CD4-positive, alpha-beta T cell treated with Interleukin-21 for 1 hour (primary cell): ENCODE measurements at regions not wholly inside any gene's neighbourhood (a gene's known extent, or its start where the extent isn't known, plus 50 kb on each side); places are given as distances from the start of the nearest gene placed in this dataset.

Source experiments
- DNase-seq: peaks from one replicate; pipeline ENCODE4 v3.0.0-alpha.2; 2020

DNA sequence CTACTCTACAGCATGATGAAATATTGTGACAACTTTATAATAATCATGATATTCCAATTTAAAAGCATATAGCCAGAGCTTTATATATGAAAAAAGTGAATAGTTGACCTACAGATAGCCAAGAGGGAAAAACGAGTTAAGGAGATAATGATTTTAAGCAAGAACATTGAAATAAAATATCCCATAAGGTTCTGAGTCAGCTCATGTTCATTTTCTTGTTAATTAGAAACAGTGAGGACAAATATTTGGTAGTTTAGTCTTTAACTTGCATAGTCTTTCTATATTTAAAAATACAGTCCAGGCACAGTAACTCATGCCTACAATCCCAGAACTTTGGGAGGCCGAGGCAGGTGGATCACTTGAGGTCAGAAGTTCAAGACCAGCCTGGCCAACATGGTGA, 55.8 kb upstream of the CDH6 start:
- DNase-seq, result no peak

DNA sequence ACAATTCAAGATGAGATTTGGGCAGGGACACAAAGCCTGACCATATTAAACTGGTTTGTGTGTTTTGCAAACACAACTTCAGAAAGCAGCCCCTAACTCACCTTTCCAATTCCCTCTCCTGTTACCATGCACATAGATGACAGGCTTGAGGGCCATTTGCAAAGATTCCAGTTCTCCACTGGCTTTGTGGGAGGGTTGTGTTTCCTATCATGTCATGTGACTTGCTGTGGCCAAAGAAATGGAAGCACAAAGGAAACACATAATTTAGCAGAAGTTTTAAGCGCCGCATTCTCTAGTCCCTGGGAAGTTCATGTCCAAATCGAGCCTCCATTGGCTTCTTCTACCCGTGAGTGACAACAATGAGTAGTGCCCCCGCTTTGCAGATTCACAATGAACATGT, 57.9 kb upstream of the CDH6 start:
- DNase-seq, result no peak

DNA sequence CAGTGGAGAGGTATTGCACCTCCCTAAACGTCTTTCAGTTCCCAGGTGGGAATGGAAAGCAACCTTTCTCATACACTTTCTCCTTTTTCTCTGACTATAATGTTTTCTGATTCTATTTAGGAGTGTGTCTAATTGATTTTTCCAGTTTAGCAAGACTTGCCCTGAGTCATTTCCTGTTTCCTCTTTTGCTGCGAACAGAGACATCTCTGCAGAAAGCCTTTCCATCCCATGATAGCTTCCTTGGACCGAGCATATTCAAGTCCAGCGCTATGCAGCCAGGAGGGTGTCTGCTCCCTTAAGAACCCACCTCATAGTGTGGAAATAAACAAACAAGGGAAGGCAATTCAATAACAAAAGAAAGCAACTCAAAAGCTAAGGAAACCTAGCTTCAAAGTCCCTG, 60.0 kb upstream of the CDH6 start:
- no peak for DNase-seq

DNA sequence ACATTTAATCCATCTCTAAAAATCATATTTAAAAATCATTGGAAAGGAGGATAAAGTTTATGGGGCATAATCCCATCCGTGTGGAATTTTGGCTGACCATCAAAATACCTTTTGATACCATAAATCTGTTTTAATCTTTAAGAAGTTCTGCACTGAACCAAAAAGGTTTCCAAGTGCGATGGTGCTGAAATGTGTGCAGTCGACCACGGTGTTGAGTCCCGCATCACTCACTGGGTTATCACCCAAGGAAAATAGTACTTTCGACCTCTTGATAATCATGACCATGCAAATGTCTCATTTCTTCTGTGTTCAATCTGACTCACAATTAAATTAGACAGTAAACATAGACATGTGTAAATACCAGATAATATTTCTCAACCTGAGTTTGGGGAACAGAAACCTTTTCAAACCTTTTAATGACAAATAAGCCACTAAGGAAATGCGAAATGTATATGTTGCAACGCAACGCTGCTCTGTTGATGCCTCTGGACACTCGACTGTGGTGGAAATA, 62.0 kb upstream of the CDH6 start:
- no peak for DNase-seq

DNA sequence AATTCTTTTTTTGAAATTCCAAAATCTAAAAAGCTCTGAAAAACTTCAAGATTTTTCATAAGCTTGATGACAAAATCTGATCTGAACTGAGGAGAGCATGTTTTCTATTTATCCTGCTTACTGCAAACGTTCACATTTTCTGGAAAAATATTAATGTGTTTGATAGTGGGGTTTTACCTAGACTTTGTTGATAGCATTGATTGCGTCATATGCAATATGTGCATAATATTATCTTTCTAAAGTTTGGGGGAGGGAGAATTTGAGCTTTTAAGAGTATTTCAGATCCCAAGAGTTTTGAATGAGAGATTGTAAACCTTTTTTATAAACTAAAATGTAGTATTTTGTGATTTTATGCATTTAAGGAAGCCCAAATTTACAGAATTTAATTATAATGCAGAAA, 62.8 kb upstream of the CDH6 start:
- no peak for DNase-seq

DNA sequence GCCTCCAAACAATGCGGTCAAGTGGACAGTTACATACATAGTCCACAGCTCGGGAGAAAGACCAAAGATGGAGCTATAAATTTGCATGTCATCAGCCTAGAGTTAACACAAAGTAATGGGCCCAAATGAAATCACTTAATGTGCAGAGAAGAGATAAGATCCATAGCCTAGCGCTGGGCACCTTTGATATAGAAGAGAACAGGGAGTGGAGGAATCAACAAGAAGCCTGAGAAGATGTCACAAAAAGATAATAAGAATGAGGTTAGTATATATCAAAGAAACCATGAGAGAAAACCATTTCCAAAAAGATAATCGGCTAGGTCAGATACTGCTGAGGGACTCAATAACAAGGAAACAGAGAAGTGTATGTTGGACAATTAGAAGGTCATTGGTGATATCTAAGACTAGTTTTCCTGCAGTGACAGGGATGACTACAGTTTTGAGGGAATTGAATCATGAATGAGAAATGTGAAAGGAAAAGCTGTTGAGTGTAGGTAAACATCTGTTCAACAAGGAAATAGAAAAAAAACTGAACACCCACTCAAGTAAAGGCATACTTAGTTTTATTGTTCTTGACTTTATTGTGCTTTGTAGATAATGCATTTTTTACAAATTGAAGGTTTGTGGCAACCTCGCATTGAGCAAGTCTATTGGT, 68.7 kb upstream of the CDH6 start:
- no peak for DNase-seq

DNA sequence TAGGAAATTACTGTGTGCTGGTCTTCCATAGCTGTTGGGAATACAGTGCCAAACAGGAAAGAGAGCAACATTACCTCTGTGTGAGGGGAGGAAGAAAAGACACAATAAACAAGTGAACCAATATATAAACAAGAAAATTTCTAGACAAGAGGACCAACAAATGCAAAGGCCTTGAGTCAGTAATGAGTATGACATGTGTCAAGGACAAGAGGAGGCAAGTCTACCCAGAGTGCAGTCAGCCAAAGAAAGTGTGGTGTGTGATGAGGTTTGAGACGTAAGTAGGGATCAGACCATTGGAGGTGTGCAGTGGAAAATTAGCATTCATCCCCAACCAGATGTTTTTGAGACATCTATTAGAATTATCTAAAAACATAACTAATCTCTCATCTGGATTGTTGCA, 69.5 kb upstream of the CDH6 start:
- no peak for DNase-seq

DNA sequence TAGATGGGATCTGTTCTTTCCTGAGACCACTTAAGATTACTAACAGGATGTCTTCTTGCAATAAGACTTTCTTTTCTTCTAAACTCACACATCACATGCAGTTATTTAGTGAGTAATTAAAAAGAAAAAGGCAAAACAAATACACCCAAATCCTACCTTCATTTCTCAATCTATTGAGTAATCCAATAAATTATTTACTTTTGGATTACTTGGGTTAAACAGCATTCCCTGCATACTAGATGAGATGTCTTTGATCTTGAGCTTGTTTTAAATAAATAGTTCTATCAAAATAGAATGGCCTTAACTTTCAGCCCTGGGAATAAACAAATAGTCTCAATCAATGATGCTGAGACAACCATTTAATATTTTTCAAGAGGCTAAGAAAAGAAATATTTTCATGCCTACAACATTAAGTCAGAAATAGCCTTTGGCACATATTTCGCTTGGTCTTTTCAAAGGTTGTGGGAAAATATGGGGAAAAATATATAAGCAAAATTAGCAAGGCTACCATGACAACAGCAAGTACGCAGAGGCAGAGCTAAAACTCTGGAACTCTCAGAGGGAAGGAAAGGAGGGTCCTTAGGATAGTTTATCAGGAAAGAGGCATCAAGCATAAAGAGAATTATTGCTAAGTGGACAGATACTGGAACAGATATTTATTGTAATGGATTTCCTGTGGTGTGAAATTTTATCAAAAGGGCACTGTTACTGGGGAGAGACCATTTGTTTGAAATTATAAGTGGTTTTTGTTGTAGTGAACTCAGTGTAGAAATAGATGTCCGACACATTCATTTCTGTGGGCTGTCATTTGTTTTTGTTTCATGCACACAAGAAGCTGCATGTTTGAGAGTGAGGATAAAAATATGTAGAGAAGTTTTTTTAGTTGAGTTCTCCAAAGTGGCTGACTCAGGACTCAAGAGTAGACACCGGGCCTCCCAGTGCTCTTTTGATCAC, 70.2 kb upstream of the CDH6 start:
- no peak for DNase-seq

DNA sequence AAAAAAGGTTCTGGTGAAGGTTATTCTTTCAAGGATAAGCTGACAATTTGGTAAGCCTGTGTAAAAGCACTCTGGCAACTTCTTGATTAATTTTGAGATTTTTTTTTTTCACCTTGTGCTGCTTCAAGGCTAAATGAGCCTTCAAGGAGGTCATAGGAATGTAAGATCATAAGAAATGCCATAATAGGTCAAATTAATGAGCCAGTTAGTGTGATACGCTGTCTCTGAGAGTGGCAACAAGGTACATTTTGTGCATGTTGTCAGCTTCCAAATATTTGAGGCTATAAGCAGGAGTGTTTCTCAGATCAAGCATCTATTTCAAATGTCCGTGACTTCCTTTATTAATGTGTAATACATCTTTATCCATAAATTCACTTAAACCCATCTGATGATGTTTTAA, 72.3 kb upstream of the CDH6 start:
- DNase-seq, result no peak

DNA sequence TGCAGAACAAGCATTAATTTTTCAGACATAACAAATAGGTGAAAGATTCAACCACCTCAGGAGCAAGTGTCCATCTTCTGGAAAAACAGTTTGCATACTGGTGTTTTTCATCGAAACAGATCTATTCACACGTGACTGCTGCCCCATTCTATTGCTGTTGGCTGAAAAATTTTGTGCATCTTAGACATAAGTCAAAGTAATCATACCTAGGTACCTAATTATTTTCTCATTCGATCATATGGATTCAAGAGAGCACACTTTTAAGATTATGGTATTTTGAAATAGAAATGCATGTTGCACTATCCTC, 72.9 kb upstream of the CDH6 start:
- no peak for DNase-seq

DNA sequence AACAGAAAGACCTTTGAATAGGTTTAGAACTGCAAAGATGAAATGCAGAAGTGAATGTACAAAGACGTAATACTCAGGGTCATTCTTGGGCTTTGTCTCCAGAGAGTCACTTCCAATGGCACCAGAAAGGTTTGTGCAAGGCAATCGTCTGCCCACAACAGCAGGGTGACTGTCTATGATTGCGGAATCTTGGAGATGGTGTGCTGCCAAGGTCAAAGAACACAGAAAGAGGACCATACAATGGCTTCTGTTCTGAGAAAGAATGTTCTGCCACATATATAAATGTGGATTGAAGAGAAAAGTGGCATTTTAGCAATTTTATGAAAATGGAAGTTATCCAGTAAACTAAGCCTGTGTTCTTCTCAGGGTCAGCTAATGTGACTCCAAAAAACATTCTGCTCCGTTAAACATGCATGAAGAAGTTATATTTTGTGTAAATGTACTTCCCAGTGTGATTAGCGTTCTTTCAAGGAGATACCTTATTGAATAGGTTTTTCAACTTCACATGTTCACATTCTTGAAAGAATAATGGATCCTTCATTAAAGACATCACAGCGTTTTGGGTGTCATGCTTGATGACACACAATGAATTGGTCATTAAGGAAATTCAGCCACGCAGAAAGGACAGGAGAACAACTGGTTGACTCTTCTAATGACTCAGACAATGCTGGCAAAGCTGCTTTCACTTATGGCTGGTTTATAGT, 73.4 kb upstream of the CDH6 start:
- DNase-seq, result no peak

DNA sequence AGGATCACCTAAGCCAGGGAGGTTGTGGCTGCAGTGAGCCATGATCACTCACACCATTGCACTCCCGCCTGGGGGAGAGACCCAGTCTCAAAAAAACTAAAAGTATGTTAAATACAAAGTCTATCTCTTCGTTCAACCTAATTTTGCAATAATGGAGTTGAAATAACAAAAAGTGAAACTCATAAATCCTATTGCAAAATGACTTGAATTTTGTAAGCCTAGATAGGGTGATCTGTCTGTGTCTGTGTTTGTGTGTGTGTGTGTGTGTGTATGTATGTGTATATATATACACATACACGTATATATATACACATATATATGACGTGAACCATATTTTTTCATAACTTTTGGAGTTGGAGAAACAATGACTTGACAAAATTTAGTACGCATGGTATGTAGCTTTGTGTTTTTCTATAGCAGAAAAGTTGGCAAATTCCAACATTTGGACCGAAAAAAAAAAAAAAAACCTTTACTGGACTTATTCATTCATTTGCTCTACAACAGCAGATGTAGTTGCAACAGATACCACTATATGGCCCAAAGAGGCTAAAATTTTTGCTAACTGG, 76.9 kb upstream of the CDH6 start:
- no peak for DNase-seq

DNA sequence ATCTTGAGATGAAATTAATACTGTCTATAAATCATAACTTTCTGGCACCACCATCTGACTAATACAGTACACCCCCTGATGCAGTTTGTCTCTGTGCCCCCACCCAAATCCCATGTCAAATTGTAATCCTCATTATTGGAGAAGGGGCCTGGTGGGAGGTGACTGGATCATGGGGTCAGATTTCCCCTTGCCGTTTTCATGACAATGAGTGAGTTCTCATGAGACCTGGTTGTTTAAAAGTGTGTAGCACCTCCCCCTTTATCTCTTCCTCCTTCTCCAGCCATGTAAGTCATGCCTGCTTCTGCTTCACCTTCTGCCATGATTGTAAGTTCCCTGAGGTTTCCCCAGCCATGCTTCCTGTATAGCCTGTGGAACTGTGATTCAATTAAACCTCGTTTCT, 78.7 kb upstream of the CDH6 start:
- no peak for DNase-seq

DNA sequence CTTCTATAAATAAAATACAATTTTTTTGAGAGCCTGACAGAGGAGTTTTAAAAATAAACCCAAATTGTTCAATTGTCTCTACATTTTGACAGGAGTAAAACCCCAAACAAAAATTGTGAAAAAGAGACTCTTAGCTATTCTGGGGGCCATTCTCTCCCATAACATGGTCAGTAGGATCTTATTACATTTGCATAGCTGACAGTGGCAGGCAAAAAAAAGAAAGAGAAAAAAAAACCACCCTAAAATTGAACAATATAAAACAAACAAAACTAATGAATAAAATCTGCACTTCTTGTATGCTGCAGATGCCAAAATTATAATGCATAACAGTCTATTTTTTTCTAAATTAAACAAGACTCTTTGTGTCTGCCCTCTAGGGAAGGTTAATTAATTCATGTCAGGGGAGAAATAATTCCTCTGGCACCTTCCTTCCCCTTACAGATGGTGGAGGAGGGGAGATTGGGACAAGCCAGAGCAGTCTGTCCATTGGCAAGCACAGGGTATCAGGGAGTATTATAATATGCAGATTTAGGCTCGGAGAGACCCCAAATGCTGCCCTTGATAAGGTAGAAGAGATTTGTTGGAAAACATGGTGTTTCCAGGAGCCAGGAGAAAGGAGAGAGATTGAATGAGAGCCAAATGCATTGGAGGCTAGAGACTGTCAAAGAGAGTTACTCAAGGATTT, 79.7 kb upstream of the CDH6 start:
- no peak for DNase-seq

DNA sequence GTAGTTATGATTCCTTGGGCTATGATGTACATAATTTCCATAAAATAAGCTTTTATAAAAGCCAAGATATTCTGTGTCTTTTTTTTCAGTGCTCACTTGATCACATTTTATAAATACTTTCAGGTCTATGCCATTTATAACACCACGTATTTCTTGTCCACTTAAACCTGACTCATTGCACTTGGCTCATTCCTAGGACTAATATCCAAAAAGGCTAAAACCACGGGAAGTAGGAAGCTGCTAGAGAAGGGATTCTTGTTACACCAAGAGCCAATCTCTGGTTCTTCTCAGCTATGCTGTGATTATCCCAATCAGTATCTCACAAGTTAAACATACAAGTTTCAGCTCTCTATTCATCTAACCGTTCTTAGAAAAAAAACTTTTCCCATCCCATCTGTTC, 80.4 kb upstream of the CDH6 start:
- no peak for DNase-seq

DNA sequence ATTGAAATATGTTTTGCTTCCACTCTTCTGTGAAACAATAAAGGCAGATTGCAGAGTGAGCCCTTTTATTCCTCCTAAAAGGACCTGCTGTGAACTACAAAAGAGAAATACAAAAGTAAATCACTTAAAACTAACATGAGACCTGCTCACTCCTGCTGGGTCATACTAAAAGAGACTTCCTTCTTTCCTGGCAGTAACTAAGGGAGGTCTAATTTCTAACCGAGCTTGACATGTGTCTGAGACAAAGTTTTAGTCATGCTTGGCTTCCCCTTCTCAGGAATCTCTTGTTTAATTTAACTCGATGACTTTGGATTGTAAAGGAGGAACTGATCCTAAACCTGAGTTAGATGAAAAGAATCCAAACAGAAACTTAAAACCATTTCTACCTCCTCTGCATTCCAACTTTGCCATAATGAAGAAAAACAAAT, 86.4 kb upstream of the CDH6 start:
- DNase-seq, result no peak

DNA sequence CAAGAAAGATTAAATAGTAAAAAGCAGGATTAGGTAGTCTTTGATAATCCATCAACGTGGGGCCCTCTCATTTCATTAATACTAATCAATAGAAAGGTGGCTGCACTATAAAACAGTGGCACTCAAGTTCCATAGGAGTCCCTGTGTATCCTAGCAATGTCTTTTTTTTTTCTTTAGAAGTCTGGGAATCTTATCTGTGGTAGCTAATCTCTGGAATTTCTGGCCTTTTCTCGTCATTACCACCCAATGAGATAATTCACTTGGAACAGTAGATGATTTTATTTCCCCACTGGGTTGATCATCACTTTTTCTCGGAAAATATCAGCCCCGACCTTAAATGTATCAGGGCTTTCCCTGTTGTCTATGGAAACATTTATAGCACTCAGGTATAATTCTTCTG, 86.8 kb upstream of the CDH6 start:
- no peak for DNase-seq

DNA sequence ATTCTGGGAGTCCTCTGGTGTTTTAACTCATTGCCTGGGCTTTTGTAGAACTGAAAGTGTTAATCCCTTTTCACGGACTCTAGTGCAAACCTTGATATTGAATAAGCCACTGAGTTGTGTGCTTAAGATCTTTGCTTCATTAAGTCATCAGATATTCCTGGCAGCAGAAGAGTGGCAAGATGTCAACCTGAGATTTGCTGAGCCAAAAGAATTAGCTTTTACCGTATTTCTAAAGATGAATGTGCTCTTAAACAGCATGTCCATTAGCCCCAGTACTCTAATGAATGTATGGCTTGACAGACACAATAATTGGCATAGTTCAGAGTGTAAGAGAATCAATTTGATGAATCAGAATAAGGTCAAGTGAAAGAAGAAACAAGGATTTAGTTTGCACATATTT, 87.2 kb upstream of the CDH6 start:
- DNase-seq, result no peak

DNA sequence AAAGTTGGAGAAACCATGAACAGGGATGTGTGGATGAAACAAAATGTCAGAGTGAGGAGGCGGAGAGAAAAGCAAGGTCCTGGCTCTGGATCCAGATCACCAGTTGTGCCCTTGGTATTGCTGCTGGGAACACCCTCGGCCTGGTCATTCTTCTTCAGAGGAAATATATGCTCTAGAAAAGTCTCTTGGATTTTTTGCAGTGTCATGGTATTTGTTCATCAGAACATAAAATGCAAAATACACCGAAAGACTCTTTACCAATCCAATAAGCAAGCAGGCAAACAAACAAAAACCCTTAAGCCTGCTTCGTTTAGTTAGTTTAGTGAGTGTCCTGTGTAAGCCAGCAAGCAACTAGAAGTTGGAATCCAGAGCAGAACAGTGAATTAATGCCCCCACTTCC, 88.7 kb upstream of the CDH6 start:
- DNase-seq, result no peak

DNA sequence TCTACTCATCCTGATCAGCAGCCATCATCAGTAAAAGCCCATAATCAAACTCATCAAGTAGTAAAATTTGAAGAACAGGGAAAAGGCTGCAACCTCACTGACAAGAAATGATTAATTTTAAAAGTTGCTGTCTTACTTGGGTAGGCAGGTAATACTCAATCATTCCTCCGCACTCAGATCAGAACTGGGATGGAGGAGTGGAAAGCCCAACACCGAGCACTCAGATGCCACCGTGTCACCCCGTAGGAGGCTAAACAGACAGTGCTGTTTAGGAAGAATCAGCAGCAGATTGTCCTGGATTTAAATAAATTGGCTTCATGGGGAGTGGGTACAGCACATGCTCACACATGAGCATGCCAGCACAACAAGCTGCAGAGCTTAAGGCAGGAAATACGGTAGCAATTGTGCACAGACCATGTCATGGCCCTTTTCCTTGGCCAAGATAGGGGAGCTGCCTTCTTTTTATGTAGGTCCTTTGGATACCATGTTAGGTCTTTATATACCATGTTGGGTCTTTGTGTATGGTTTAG, 92.6 kb upstream of the CDH6 start:
- DNase-seq, result no peak

DNA sequence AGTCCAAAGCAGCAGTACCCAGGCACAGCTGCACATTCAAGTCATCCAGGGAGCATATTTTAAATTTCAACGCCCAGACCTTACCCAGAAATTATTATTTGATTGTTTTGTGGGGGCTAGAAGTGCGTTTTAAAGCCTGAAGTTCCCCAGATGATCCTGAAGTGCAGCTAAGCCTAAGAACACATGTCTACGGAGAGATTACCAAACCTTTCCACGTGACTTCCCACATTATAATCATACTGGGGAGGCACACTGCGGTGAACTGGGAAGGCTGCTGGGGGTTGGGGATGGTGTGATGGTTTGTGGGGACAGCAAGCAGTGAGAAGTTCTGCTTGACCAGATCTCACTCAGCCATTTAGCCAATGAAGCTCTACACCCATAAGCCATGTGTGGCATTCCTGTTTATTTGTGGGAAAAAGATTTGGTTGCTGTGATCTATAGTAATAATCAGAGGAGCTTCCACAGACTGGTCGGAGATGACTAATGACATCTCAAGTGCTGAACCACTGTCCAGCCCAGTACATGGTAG, 93.4 kb upstream of the CDH6 start:
- no peak for DNase-seq

DNA sequence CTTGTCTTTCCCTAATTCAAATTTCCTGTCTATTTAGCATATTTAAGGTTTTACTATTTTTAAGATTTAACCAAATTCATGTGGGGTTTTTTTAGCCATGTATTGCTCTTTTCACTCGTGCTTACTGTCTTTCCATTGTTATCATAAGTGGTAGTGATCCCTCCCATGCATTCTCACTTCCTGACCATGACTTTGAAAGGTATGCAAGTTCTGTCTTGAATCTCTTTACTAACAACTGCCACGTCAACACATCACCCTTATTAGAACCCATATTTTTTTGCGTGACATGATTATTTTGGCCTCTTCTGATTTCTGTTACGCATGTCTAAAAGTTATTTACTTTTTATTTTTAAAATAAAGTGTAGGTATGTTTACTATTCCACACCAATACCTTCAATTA, 94.7 kb upstream of the CDH6 start:
- no peak for DNase-seq
